SK-N-MC (cell line): ENCODE measurements at regions not wholly inside any gene's neighbourhood (a gene's known extent, or its start where the extent isn't known, plus 50 kb on each side); places are given as distances from the start of the nearest gene placed in this dataset.

Source experiments
- EZH2 ChIP-seq: fragments of 200-600 bp; sonication (generic); IDR thresholded peaks from one replicate; pipeline ENCODE4 v1.6.1; 2017; ENCODE audit warnings: antibody characterized with exemption
- FOXP2 ChIP-seq: optimal IDR thresholded peaks from 2 replicates; pipeline ENCODE3; 2011; ENCODE audit warnings: mild to moderate bottlenecking, moderate library complexity; ENCODE audit not compliant: insufficient read depth; ENCODE audit errors: extremely low read length, control extremely low read depth
- POLR2AphosphoS5 ChIP-seq: IDR thresholded peaks from 2 replicates; pipeline ENCODE4 v1.6.1; 2012; ENCODE audit warnings: mild to moderate bottlenecking, low read depth, low read length, borderline replicate concordance

- TF ChIP-seq EZH2 = no peak
- no peak for TF ChIP-seq POLR2AphosphoS5
- no peak for TF ChIP-seq FOXP2
Measured at GRCh38 chr10:10725196-10725595, 292.5 kb upstream of the CELF2 start.
